Endothelial cell of umbilical vein (primary cell): ENCODE measurements at regions not wholly inside any gene's neighbourhood (a gene's known extent, or its start where the extent isn't known, plus 50 kb on each side); places are given as distances from the start of the nearest gene placed in this dataset.

Experiments used
- BruUV-seq: library from RNA; stranded (reverse); fragments of 400-500 nt; replicated peaks from 2 replicates; lab custom pipeline; 2021; lab: Mats Ljungman, UMichigan
- CTCF ChIA-PET: fragments of 300-600, 350-600 bp; sonication (Branson Sonifier 250); formaldehyde crosslinking; loops from one replicate; lab custom pipeline; 2021; ENCODE audit warnings: antibody characterized with exemption, inconsistent platforms; lab: Charles Lee
- POLR2A ChIA-PET: fragments of 300-600, 350-600 bp; sonication (Branson Sonifier 250); formaldehyde crosslinking; loops from one replicate; lab custom pipeline; 2021; ENCODE audit warnings: antibody characterized with exemption, inconsistent platforms; lab: Charles Lee
- DNase-seq: peaks from one replicate; pipeline ENCODE4 v3.0.0-alpha.2; 2011; ENCODE audit warnings: low read depth, low spot score
- FAIRE-seq: peaks from 2 replicates; lab custom pipeline; 2011; peaks lifted over from hg19 to GRCh38; lab: Jason Lieb, UNC
- H2AFZ ChIP-seq: 2 replicates; pipeline ENCODE4 v1.6.0; 2012; ENCODE audit warnings: low read depth, low read length, control low read depth, inconsistent platforms
- H3K27ac ChIP-seq: 2 replicates; pipeline ENCODE4 v1.5.1; 2011; ENCODE audit warnings: low read depth, mild to moderate bottlenecking, control low read depth, low read length, moderate library complexity; ENCODE audit not compliant: insufficient read depth
- H3K27me3 ChIP-seq, 2 experiments: 2 replicates each; pipeline versions ENCODE4 v1.6.0 to v1.6.1; 2011; ENCODE audit warnings: low read length in 2 of 2, mixed read lengths in 1 of 2; ENCODE audit not compliant: control insufficient read depth in 2 of 2, insufficient read depth in 2 of 2
- H3K36me3 ChIP-seq, 2 experiments: 2 replicates in 1 of 2; 3 replicates in 1 of 2; pipeline ENCODE4 v1.5.1; 2011; ENCODE audit warnings: low read length in 2 of 2, mild to moderate bottlenecking in 1 of 2, moderate library complexity in 1 of 2; ENCODE audit not compliant: control insufficient read depth in 2 of 2, insufficient read depth in 2 of 2; ENCODE audit errors: extremely low read depth in 1 of 2
- H3K4me1 ChIP-seq: 3 replicates; pipeline ENCODE4 v1.5.1; 2011; ENCODE audit warnings: mild to moderate bottlenecking, low read length; ENCODE audit not compliant: control insufficient read depth, insufficient read depth; ENCODE audit errors: extremely low read depth
- H3K4me2 ChIP-seq: 2 replicates; pipeline ENCODE4 v1.6.1; 2011; ENCODE audit warnings: low read length, control low read depth, mixed read lengths; ENCODE audit not compliant: insufficient read depth
- H3K4me3 ChIP-seq, 3 experiments: fragments of 200-600 bp in 1 of 3; sonication (generic), shearing (Covaris generic) in 1 of 3; replicated peaks in 1 of 3; 2 replicates each; pipeline ENCODE4 v1.5.1; 2011 to 2016; ENCODE audit warnings: control low read depth in 3 of 3, low read length in 3 of 3, mild to moderate bottlenecking in 2 of 3, inconsistent platforms in 1 of 3, low read depth in 1 of 3, moderate library complexity in 1 of 3; ENCODE audit not compliant: insufficient read depth in 1 of 3
- H3K79me2 ChIP-seq: 2 replicates; pipeline ENCODE4 v1.6.0; 2012; ENCODE audit warnings: low read length, inconsistent platforms; ENCODE audit not compliant: control insufficient read depth, insufficient read depth
- H3K9ac ChIP-seq: replicated peaks from 2 replicates; pipeline ENCODE3; 2011; ENCODE audit warnings: low read length, control low read depth; ENCODE audit not compliant: insufficient read depth; ENCODE audit errors: extremely low read depth
- H3K9me1 ChIP-seq: replicated peaks from 3 replicates; pipeline ENCODE4 v1.6.0; 2011; ENCODE audit warnings: mild to moderate bottlenecking, low read length; ENCODE audit not compliant: control insufficient read depth, insufficient read depth; ENCODE audit errors: extremely low read depth
- H3K9me3 ChIP-seq: replicated peaks from 2 replicates; pipeline ENCODE4 v1.5.1; 2012; ENCODE audit warnings: low read length, inconsistent platforms; ENCODE audit not compliant: control insufficient read depth, insufficient read depth
- H4K20me1 ChIP-seq: replicated peaks from 2 replicates; pipeline ENCODE3; 2011; ENCODE audit warnings: mild to moderate bottlenecking, low read length; ENCODE audit not compliant: control insufficient read depth, insufficient read depth; ENCODE audit errors: extremely low read depth
- CTCF ChIP-seq, 2 donors: IDR thresholded peaks; 1 replicate in 1 of 2; 2 replicates in 1 of 2; pipeline ENCODE4 v1.5.1; 2011; ENCODE audit warnings: low read length in 2 of 2, mild to moderate bottlenecking in 2 of 2, moderate library complexity in 2 of 2, control low read depth in 1 of 2, inconsistent platforms in 1 of 2, low read depth in 1 of 2; ENCODE audit not compliant: insufficient read depth in 1 of 2; ENCODE audit errors: extremely low read depth in 1 of 2
- EZH2 ChIP-seq: IDR thresholded peaks from 2 replicates; pipeline ENCODE4 v1.6.1; 2012; ENCODE audit warnings: borderline replicate concordance, low read depth, mild to moderate bottlenecking, moderate library complexity, low read length, inconsistent platforms; ENCODE audit not compliant: severe bottlenecking
- FOS ChIP-seq: IDR thresholded peaks from 2 replicates; pipeline ENCODE4 v1.6.1; 2011; ENCODE audit warnings: mild to moderate bottlenecking, low read length, moderate library complexity, borderline replicate concordance; ENCODE audit not compliant: insufficient read depth
- GATA2 ChIP-seq: IDR thresholded peaks from 2 replicates; pipeline ENCODE4 v1.7.0; 2011; ENCODE audit warnings: low read depth, mild to moderate bottlenecking, moderate library complexity, mixed read lengths, low read length; ENCODE audit not compliant: insufficient read length, insufficient read depth
- JUN ChIP-seq: IDR thresholded peaks from 2 replicates; pipeline ENCODE4 v1.6.1; 2011; ENCODE audit warnings: borderline replicate concordance, low read depth; ENCODE audit not compliant: insufficient read length, insufficient read depth
- MAX ChIP-seq: IDR thresholded peaks from 2 replicates; pipeline ENCODE4 v1.6.1; 2011; ENCODE audit not compliant: insufficient read depth, insufficient read length
- MYC ChIP-seq: IDR thresholded peaks from one replicate; pipeline ENCODE4 v1.6.1; 2011; ENCODE audit warnings: mild to moderate bottlenecking, low read depth, low read length
- POLR2A ChIP-seq: IDR thresholded peaks from 2 replicates; pipeline ENCODE4 v1.6.1; 2012; ENCODE audit warnings: low read depth, mild to moderate bottlenecking, control low read depth, low read length
- POLR2AphosphoS5 ChIP-seq: IDR thresholded peaks from 2 replicates; pipeline ENCODE4 v1.6.1; 2012; ENCODE audit warnings: low read depth, mild to moderate bottlenecking, control low read depth, low read length, moderate library complexity; ENCODE audit not compliant: insufficient read depth
- dilution Hi-C: fragments of 300-500 bp; cut with MboI; formaldehyde crosslinking; loops from one replicate; pipeline ENCODE4 v1.15.0; 2019; ENCODE audit warnings: low sequenced_read_pairs; ENCODE audit not compliant: extremely low pct_ligation_motif_present
- intact Hi-C: fragments of 100-400 bp; cut with micrococcal nuclease; formaldehyde crosslinking; loops from one replicate; pipeline ENCODE4 v1.10.0; 2022

GRCh38 chr6:147150293-147150692, 53.9 kb upstream of the STXBP5 start:
- intact Hi-C loops: no loop called here
- H3K9ac ChIP-seq: no peak overlapping the region
- H3K4me2 ChIP-seq: no peak overlapping the region
- no peaks in the 10 kb centered on the region for H4K20me1 ChIP-seq
- POLR2A ChIA-PET: no interaction called here
- no peaks in the 10 kb centered on the region for H3K9me1 ChIP-seq
- H3K9me3 ChIP-seq: no peaks in the 10 kb centered on the region
- H3K27me3 ChIP-seq: no peaks in the 10 kb centered on the region
- no peak overlapping the region for H2AFZ ChIP-seq
- H3K79me2 ChIP-seq: no peaks in the 10 kb centered on the region
- no peak overlapping the region for H3K4me3 ChIP-seq
- H3K36me3 ChIP-seq: no peaks in the 10 kb centered on the region
- DNase-seq: no peak
- no TSS peak for BruUV-seq
- no peak overlapping the region for H3K27ac ChIP-seq
- dilution Hi-C loops: no loop called here
- FAIRE-seq: no peak
- CTCF ChIA-PET: no interaction called here
- H3K4me1 ChIP-seq: no peaks in the 10 kb centered on the region
- TF ChIP-seq EZH2: no peak
- no peak for TF ChIP-seq CTCF (IDR thresholded peaks at IDR 0.05; ENCODE audit: extremely low read depth in 1 of 2, insufficient read depth in 1 of 2, low read depth in 1 of 2, low read length in 2 of 2)
- TF ChIP-seq MYC: no peak
- TF ChIP-seq MAX: no peak
- no peak for TF ChIP-seq GATA2
- no peak for TF ChIP-seq FOS
- TF ChIP-seq POLR2A: no peak
- TF ChIP-seq JUN: no peak
- no peak for TF ChIP-seq POLR2AphosphoS5
